ENCODE measurements at regions not wholly inside any gene's neighbourhood (a gene's known extent, or its start where the extent isn't known, plus 50 kb on each side); places are given as distances from the start of the nearest gene placed in this dataset.

- TF ChIP-seq CTCF (IDR thresholded peaks at IDR 0.05; ENCODE audit: borderline replicate concordance, extremely low read depth, low read length, poor library complexity, severe bottlenecking): no peak
- TF ChIP-seq EZH2 (IDR thresholded peaks at IDR 0.05; ENCODE audit: borderline replicate concordance, low read depth, low read length, severe bottlenecking): no peak
These were observed 445.6 kb upstream of the SPRED2 start for GRCh38 chr2:65878011-65878340.
